HEK293 (cell line): ENCODE measurements at regions not wholly inside any gene's neighbourhood (a gene's known extent, or its start where the extent isn't known, plus 50 kb on each side); places are given as distances from the start of the nearest gene placed in this dataset.

ENCODE experiments used
- CTCF ChIA-PET: fragments of 350-600 bp; formaldehyde crosslinking; extraction: SDS; loops from one replicate; lab custom pipeline; 2021; ENCODE audit warnings: antibody characterized with exemption; lab: Yijun Ruan, JAX
- POLR2A ChIA-PET: fragments of 300-600 bp; formaldehyde crosslinking; extraction: SDS; loops from one replicate; lab custom pipeline; 2020; ENCODE audit warnings: antibody characterized with exemption, inconsistent platforms; lab: Yijun Ruan, JAX
- H3K27ac ChIP-seq: fragments of 200-500 bp; sonication (Bioruptor generic); 2 replicates; pipeline ENCODE4 v1.5.1; 2014; ENCODE audit warnings: low read depth, low read length, control low read depth, inconsistent platforms; ENCODE audit errors: extremely low read depth
- H3K36me3 ChIP-seq, 2 experiments: fragments of 200-500 bp in 1 of 2; sonication (Bioruptor generic) in 1 of 2; 1 replicate in 1 of 2; 2 replicates in 1 of 2; pipeline ENCODE4 v1.5.1; 2014 to 2017; ENCODE audit warnings: inconsistent platforms in 2 of 2, low read length in 2 of 2; ENCODE audit not compliant: control insufficient read depth in 2 of 2, insufficient read depth in 1 of 2
- H3K4me1 ChIP-seq: fragments of 200-500 bp; sonication (Bioruptor generic); 2 replicates; pipeline ENCODE4 v1.5.1; 2014; ENCODE audit warnings: mild to moderate bottlenecking, low read length, inconsistent platforms; ENCODE audit not compliant: control insufficient read depth, insufficient read depth
- H3K4me3 ChIP-seq: 2 replicates; pipeline ENCODE4 v1.5.1; 2011; ENCODE audit warnings: low read depth, mild to moderate bottlenecking, control low read depth, low read length, moderate library complexity
- H3K9me3 ChIP-seq: fragments of 200-500 bp; sonication (Bioruptor generic); 2 replicates; pipeline ENCODE4 v1.5.1; 2014; ENCODE audit warnings: low read depth, low read length, inconsistent platforms; ENCODE audit not compliant: control insufficient read depth, insufficient read depth
- GLI4 ChIP-seq: fragments of 450-650 bp; formaldehyde crosslinking; IDR thresholded peaks from 2 replicates; pipeline ENCODE4 v1.5.1; 2016; ENCODE audit warnings: missing biosample characterization, missing genetic modification characterization
- KLF10 ChIP-seq: fragments of 450-650 bp; IDR thresholded peaks from 2 replicates; pipeline ENCODE4 v1.5.1; 2018; ENCODE audit warnings: missing biosample characterization, mild to moderate bottlenecking, missing genetic modification characterization
- KLF17 ChIP-seq: fragments of 450-650 bp; formaldehyde crosslinking; IDR thresholded peaks from 2 replicates; pipeline ENCODE4 v1.5.1; 2016; ENCODE audit warnings: missing biosample characterization, missing genetic modification characterization
- KLF7 ChIP-seq: fragments of 450-650 bp; formaldehyde crosslinking; IDR thresholded peaks from 2 replicates; pipeline ENCODE4 v1.5.1; 2016; ENCODE audit warnings: missing biosample characterization, missing genetic modification characterization, borderline replicate concordance
- ZBTB8A ChIP-seq: fragments of 450-650 bp; formaldehyde crosslinking; IDR thresholded peaks from 2 replicates; pipeline ENCODE4 v1.5.1; 2016; ENCODE audit warnings: missing biosample characterization, missing genetic modification characterization
- ZEB2 ChIP-seq: fragments of 450-650 bp; formaldehyde crosslinking; IDR thresholded peaks from 2 replicates; pipeline ENCODE4 v1.5.1; 2016; ENCODE audit warnings: missing biosample characterization, missing genetic modification characterization
- ZIC2 ChIP-seq: fragments of 450-650 bp; formaldehyde crosslinking; IDR thresholded peaks from 2 replicates; pipeline ENCODE4 v1.5.1; 2016; ENCODE audit warnings: missing biosample characterization, missing genetic modification characterization
- ZNF148 ChIP-seq: fragments of 450-650 bp; formaldehyde crosslinking; IDR thresholded peaks from 2 replicates; pipeline ENCODE4 v1.5.0; 2017; ENCODE audit warnings: missing biosample characterization, missing genetic modification characterization, borderline replicate concordance
- ZNF426 ChIP-seq: fragments of 450-650 bp; formaldehyde crosslinking; IDR thresholded peaks from 2 replicates; pipeline ENCODE4 v1.5.1; 2017; ENCODE audit warnings: missing biosample characterization, missing genetic modification characterization, mild to moderate bottlenecking, inconsistent platforms, moderate library complexity
- ZNF530 ChIP-seq: fragments of 450-650 bp; formaldehyde crosslinking; IDR thresholded peaks from 2 replicates; pipeline ENCODE4 v1.5.1; 2016; ENCODE audit warnings: low read depth, missing biosample characterization, missing genetic modification characterization
- ZNF645 ChIP-seq: fragments of 450-650 bp; formaldehyde crosslinking; IDR thresholded peaks from 2 replicates; pipeline ENCODE4; 2016; ENCODE audit warnings: missing biosample characterization, missing genetic modification characterization
- ZNF664 ChIP-seq: fragments of 450-650 bp; formaldehyde crosslinking; IDR thresholded peaks from 2 replicates; pipeline ENCODE4 v1.5.1; 2016; ENCODE audit warnings: missing biosample characterization, missing genetic modification characterization
- ZNF701 ChIP-seq: fragments of 450-650 bp; formaldehyde crosslinking; IDR thresholded peaks from 2 replicates; pipeline ENCODE4 v1.5.1; 2016; ENCODE audit warnings: missing biosample characterization, missing genetic modification characterization
- TF ChIP-seq, protein P1 (sequence below): fragments of 450-650 bp; formaldehyde crosslinking; IDR thresholded peaks from 2 replicates; pipeline ENCODE4 v1.5.1; 2016; ENCODE audit warnings: missing biosample characterization, missing genetic modification characterization, borderline replicate concordance
- TF ChIP-seq, protein P2 (sequence below): fragments of 450-650 bp; formaldehyde crosslinking; IDR thresholded peaks from 2 replicates; pipeline ENCODE4 v1.5.1; 2016; ENCODE audit warnings: missing biosample characterization, missing genetic modification characterization

GRCh38 chr13:61142506-61142905, 273.1 kb downstream of the PCDH20 start (continued):
- TF ChIP-seq GLI4 (no peak), KLF17 (no peak), KLF7 (tag by site-specific recombination) (no peak)
- TF ChIP-seq, protein P1, sequence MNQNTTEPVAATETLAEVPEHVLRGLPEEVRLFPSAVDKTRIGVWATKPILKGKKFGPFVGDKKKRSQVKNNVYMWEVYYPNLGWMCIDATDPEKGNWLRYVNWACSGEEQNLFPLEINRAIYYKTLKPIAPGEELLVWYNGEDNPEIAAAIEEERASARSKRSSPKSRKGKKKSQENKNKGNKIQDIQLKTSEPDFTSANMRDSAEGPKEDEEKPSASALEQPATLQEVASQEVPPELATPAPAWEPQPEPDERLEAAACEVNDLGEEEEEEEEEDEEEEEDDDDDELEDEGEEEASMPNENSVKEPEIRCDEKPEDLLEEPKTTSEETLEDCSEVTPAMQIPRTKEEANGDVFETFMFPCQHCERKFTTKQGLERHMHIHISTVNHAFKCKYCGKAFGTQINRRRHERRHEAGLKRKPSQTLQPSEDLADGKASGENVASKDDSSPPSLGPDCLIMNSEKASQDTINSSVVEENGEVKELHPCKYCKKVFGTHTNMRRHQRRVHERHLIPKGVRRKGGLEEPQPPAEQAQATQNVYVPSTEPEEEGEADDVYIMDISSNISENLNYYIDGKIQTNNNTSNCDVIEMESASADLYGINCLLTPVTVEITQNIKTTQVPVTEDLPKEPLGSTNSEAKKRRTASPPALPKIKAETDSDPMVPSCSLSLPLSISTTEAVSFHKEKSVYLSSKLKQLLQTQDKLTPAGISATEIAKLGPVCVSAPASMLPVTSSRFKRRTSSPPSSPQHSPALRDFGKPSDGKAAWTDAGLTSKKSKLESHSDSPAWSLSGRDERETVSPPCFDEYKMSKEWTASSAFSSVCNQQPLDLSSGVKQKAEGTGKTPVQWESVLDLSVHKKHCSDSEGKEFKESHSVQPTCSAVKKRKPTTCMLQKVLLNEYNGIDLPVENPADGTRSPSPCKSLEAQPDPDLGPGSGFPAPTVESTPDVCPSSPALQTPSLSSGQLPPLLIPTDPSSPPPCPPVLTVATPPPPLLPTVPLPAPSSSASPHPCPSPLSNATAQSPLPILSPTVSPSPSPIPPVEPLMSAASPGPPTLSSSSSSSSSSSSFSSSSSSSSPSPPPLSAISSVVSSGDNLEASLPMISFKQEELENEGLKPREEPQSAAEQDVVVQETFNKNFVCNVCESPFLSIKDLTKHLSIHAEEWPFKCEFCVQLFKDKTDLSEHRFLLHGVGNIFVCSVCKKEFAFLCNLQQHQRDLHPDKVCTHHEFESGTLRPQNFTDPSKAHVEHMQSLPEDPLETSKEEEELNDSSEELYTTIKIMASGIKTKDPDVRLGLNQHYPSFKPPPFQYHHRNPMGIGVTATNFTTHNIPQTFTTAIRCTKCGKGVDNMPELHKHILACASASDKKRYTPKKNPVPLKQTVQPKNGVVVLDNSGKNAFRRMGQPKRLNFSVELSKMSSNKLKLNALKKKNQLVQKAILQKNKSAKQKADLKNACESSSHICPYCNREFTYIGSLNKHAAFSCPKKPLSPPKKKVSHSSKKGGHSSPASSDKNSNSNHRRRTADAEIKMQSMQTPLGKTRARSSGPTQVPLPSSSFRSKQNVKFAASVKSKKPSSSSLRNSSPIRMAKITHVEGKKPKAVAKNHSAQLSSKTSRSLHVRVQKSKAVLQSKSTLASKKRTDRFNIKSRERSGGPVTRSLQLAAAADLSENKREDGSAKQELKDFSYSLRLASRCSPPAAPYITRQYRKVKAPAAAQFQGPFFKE (tag by site-specific recombination): no peak

DNA sequence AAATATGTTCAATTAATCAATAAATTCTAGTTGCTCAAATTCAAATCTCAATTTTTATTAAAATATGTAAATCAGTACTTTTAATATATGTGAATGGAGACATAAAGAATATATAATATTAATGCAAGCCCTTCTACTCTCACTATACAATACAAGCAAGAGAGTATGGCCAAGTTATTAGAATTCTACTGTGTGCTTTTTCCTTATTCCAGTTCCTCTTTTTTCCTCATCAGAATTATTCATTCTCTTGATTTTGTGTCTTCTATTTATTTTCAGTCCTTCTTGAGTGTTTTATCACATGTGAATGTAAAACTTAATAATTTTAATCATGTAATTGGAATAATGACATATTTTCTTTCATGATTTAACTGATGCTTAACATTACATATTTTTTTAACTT, 276.8 kb downstream of the PCDH20 start:
- H3K4me1 ChIP-seq: no peaks in the 10 kb centered on the region
- no peaks in the 10 kb centered on the region for H3K36me3 ChIP-seq
- TF ChIP-seq, protein P2, sequence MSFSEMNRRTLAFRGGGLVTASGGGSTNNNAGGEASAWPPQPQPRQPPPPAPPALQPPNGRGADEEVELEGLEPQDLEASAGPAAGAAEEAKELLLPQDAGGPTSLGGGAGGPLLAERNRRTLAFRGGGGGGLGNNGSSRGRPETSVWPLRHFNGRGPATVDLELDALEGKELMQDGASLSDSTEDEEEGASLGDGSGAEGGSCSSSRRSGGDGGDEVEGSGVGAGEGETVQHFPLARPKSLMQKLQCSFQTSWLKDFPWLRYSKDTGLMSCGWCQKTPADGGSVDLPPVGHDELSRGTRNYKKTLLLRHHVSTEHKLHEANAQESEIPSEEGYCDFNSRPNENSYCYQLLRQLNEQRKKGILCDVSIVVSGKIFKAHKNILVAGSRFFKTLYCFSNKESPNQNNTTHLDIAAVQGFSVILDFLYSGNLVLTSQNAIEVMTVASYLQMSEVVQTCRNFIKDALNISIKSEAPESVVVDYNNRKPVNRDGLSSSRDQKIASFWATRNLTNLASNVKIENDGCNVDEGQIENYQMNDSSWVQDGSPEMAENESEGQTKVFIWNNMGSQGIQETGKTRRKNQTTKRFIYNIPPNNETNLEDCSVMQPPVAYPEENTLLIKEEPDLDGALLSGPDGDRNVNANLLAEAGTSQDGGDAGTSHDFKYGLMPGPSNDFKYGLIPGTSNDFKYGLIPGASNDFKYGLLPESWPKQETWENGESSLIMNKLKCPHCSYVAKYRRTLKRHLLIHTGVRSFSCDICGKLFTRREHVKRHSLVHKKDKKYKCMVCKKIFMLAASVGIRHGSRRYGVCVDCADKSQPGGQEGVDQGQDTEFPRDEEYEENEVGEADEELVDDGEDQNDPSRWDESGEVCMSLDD (tag by site-specific recombination): no peak
- TF ChIP-seq ZBTB8A: no peak
- no peaks in the 10 kb centered on the region for H3K9me3 ChIP-seq
- ChIA-PET CTCF (no interaction called here), POLR2A (no interaction called here)
- H3K27ac ChIP-seq: no peak overlapping the region
- H3K4me3 ChIP-seq: no peak overlapping the region

- Histone ChIP-seq H3K36me3 (no peaks in the 10 kb centered on the region), H3K4me3 (no peak overlapping the region), H3K27ac (no peak overlapping the region), H3K9me3 (no peaks in the 10 kb centered on the region), H3K4me1 (no peaks in the 10 kb centered on the region)
- TF ChIP-seq ZNF148 (tag by site-specific recombination) (no peak), ZNF645 (tag by site-specific recombination) (no peak), ZEB2 (tag by site-specific recombination) (no peak), KLF7 (tag by site-specific recombination) (no peak), ZNF664 (tag by site-specific recombination) (no peak), ZNF426 (tag by site-specific recombination) (no peak), ZIC2 (no peak), KLF10 (tag by site-specific recombination) (no peak), ZNF701 (no peak), ZBTB8A (no peak), ZNF530 (no peak)
- ChIA-PET CTCF (interaction anchor here (0.6 kb wide), 1 partner anchor 10 kb away, joined by 3 read pairs; no protein-coding TSS in a partner anchor), POLR2A (no interaction called here)
These were observed 279.1 kb downstream of the PCDH20 start for GRCh38 chr13:61136515-61136914.
